MM.1S (cell line): ENCODE measurements at regions not wholly inside any gene's neighbourhood (a gene's known extent, or its start where the extent isn't known, plus 50 kb on each side); places are given as distances from the start of the nearest gene placed in this dataset.

Experiments used
- DNase-seq: peaks from one replicate; pipeline ENCODE4 v3.0.0-alpha.2; 2015
- H2AFZ ChIP-seq: fragments of 300-600 bp; sonication (generic); 2 replicates; pipeline ENCODE4 v1.6.0; 2016; ENCODE audit warnings: antibody characterized with exemption, low read length
- H3F3A ChIP-seq: fragments of 300-600 bp; sonication (generic); 2 replicates; pipeline ENCODE4 v1.6.1; 2016; ENCODE audit warnings: mild to moderate bottlenecking, antibody characterized with exemption, low read length, moderate library complexity, mixed read lengths; ENCODE audit not compliant: insufficient read depth
- H3K27ac ChIP-seq: fragments of 300-600 bp; sonication (generic); 2 replicates; pipeline ENCODE4 v1.5.1; 2016; ENCODE audit warnings: mild to moderate bottlenecking, low read length
- H3K27me3 ChIP-seq: fragments of 300-600 bp; sonication (generic); replicated peaks from 2 replicates; pipeline ENCODE4 v1.6.0; 2016; ENCODE audit warnings: low read length; ENCODE audit not compliant: insufficient read depth
- H3K36me3 ChIP-seq: fragments of 300-600 bp; sonication (generic); replicated peaks from 2 replicates; pipeline ENCODE4 v1.6.1; 2016; ENCODE audit warnings: mild to moderate bottlenecking, low read length, mixed read lengths; ENCODE audit not compliant: insufficient read depth
- H3K4me1 ChIP-seq: fragments of 300-600 bp; sonication (generic); 2 replicates; pipeline ENCODE4 v1.6.1; 2016; ENCODE audit warnings: low read length, mixed read lengths
- H3K4me2 ChIP-seq: fragments of 300-600 bp; sonication (generic); 2 replicates; pipeline ENCODE4 v1.6.0; 2016; ENCODE audit warnings: low read depth, low read length
- H3K4me3 ChIP-seq: fragments of 300-600 bp; sonication (generic); 2 replicates; pipeline ENCODE4 v1.5.1; 2016; ENCODE audit warnings: low read length, mixed read lengths
- H3K79me2 ChIP-seq: fragments of 300-600 bp; sonication (generic); 2 replicates; pipeline ENCODE4 v1.6.1; 2016; ENCODE audit warnings: mixed run types, low read length, mixed read lengths
- H3K9ac ChIP-seq: fragments of 300-600 bp; sonication (generic); 2 replicates; pipeline ENCODE4 v1.6.1; 2016; ENCODE audit warnings: low read length, mixed read lengths
- H3K9me2 ChIP-seq: fragments of 300-600 bp; sonication (generic); replicated peaks from 2 replicates; pipeline ENCODE4 v1.6.1; 2016; ENCODE audit warnings: mild to moderate bottlenecking, low read length, mixed read lengths; ENCODE audit not compliant: insufficient read depth
- H3K9me3 ChIP-seq: fragments of 300-600 bp; sonication (generic); replicated peaks from 2 replicates; pipeline ENCODE4 v1.6.1; 2016; ENCODE audit warnings: mild to moderate bottlenecking, low read length, mixed read lengths; ENCODE audit not compliant: insufficient read depth
- H4K20me1 ChIP-seq: fragments of 300-600 bp; sonication (generic); 2 replicates; pipeline ENCODE4 v1.6.1; 2016; ENCODE audit warnings: mild to moderate bottlenecking, low read length, moderate library complexity, mixed read lengths; ENCODE audit not compliant: insufficient read depth
- EZH2 ChIP-seq: fragments of 300-600 bp; sonication (generic); optimal IDR thresholded peaks from 2 replicates; pipeline ENCODE3; 2017; ENCODE audit warnings: low read depth, mild to moderate bottlenecking, antibody characterized with exemption, low read length, mixed read lengths
- EZH2phosphoT487 ChIP-seq: fragments of 300-600 bp; sonication (generic); IDR thresholded peaks from 2 replicates; pipeline ENCODE4 v1.6.1; 2018; ENCODE audit warnings: antibody characterized with exemption, low read length
- TF ChIP-seq, protein P1 (sequence below): fragments of 300-600 bp; sonication (generic); IDR thresholded peaks from 2 replicates; pipeline ENCODE4 v1.5.1; 2016; ENCODE audit warnings: antibody characterized with exemption, low read length, mixed read lengths

DNA sequence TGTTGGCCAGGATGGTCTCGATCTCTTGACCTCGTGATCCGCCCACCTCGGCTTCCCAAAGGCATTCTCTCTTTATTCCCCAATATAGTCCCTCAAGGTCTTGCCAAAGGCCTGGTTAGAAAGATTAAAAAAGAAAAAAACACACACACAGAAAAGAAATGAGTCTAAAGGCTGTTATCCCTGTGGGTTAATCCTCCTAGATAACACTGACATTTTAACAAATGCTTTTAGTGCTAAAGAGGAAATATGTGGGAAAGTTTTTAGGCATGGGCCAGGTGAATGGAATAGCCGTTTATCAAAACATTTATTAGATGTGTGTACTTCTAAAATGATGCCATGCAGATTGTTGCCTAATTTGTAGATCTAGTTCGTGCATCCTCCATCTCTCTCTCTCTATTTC is 261.6 kb upstream of the FN1 start:
- Histone ChIP-seq H3K4me3 (no peak overlapping the region), H3K4me2 (no peak overlapping the region), H3K27me3 (no peaks in the 10 kb centered on the region), H2AFZ (no peak overlapping the region), H3K9me3 (no peaks in the 10 kb centered on the region), H3K4me1 (peaks cover 4% of the 10 kb centered on the region; the same call in 1 of the 2 replicates), H3K9ac (no peak overlapping the region), H4K20me1 (no peaks in the 10 kb centered on the region), H3K36me3 (no peaks in the 10 kb centered on the region), H3F3A (no peaks in the 10 kb centered on the region), H3K27ac (no peak overlapping the region), H3K79me2 (no peaks in the 10 kb centered on the region), H3K9me2 (no peaks in the 10 kb centered on the region)
- no peak for DNase-seq
- TF ChIP-seq EZH2phosphoT487 (no peak), EZH2 (no peak)
- TF ChIP-seq, protein P1, sequence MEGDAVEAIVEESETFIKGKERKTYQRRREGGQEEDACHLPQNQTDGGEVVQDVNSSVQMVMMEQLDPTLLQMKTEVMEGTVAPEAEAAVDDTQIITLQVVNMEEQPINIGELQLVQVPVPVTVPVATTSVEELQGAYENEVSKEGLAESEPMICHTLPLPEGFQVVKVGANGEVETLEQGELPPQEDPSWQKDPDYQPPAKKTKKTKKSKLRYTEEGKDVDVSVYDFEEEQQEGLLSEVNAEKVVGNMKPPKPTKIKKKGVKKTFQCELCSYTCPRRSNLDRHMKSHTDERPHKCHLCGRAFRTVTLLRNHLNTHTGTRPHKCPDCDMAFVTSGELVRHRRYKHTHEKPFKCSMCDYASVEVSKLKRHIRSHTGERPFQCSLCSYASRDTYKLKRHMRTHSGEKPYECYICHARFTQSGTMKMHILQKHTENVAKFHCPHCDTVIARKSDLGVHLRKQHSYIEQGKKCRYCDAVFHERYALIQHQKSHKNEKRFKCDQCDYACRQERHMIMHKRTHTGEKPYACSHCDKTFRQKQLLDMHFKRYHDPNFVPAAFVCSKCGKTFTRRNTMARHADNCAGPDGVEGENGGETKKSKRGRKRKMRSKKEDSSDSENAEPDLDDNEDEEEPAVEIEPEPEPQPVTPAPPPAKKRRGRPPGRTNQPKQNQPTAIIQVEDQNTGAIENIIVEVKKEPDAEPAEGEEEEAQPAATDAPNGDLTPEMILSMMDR: no peak

DNA sequence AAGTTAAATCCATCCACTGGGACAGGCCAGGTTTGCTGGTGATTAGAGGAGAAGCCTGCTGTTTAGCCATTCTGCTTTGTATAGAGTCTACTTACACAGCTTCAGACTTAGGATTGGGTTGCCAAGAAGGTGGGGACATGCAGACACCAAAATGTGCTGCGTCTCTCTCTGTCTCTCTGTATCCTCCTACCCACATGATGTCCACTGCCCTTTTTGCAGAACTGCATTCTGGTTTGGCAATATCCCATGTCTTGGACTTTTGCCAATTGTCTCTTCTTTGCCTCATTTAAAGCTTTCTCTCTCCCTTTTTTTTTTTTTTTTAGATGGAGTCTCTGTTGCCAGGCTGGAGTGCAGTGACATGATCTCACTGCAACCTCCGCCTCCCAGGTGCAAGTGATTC is 261.1 kb upstream of the FN1 start:
- Histone ChIP-seq H3K36me3 (no peaks in the 10 kb centered on the region), H3F3A (no peaks in the 10 kb centered on the region), H3K4me3 (no peak overlapping the region), H3K79me2 (no peaks in the 10 kb centered on the region), H3K4me2 (no peak overlapping the region), H3K4me1 (peaks cover 4% of the 10 kb centered on the region; the same call in 1 of the 2 replicates), H3K9ac (no peak overlapping the region), H2AFZ (no peak overlapping the region), H4K20me1 (no peaks in the 10 kb centered on the region), H3K9me2 (no peaks in the 10 kb centered on the region), H3K27ac (no peak overlapping the region), H3K27me3 (no peaks in the 10 kb centered on the region), H3K9me3 (no peaks in the 10 kb centered on the region)
- no peak for TF ChIP-seq EZH2phosphoT487
- TF ChIP-seq, protein P1: no peak
- TF ChIP-seq EZH2: no peak
- no peak for DNase-seq

DNA sequence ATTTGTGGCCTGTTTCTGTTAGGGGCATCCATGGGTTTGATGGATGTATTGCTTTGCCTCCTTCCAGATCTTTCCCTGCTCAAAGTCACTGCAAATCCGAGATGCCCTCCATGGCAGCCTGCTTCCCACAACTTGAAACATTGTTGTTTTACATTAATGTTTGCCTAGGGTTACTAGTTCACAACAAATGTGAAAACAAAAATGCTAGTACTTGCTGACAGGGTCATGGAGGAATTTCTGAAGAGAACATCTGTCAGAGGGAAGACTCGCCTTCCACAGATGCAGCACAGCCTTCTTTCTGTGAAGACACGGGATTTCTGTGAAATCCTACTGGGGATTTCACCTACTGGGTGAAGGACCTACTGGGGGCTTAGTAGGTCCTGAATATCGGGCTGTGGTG is 260.0 kb upstream of the FN1 start:
- H2AFZ ChIP-seq: no peak overlapping the region
- no peak overlapping the region for H3K4me3 ChIP-seq
- H3K79me2 ChIP-seq: no peaks in the 10 kb centered on the region
- H3K27me3 ChIP-seq: no peaks in the 10 kb centered on the region
- H3K9ac ChIP-seq: no peak overlapping the region
- peaks cover 4% of the 10 kb centered on the region; the same call in 1 of the 2 replicates for H3K4me1 ChIP-seq
- H3K4me2 ChIP-seq: no peak overlapping the region
- H3K9me2 ChIP-seq: no peaks in the 10 kb centered on the region
- H3K27ac ChIP-seq: no peak overlapping the region
- DNase-seq: no peak
- no peaks in the 10 kb centered on the region for H3K9me3 ChIP-seq
- no peaks in the 10 kb centered on the region for H3F3A ChIP-seq
- H4K20me1 ChIP-seq: no peaks in the 10 kb centered on the region
- no peak for TF ChIP-seq EZH2phosphoT487
- H3K36me3 ChIP-seq: no peaks in the 10 kb centered on the region

DNA sequence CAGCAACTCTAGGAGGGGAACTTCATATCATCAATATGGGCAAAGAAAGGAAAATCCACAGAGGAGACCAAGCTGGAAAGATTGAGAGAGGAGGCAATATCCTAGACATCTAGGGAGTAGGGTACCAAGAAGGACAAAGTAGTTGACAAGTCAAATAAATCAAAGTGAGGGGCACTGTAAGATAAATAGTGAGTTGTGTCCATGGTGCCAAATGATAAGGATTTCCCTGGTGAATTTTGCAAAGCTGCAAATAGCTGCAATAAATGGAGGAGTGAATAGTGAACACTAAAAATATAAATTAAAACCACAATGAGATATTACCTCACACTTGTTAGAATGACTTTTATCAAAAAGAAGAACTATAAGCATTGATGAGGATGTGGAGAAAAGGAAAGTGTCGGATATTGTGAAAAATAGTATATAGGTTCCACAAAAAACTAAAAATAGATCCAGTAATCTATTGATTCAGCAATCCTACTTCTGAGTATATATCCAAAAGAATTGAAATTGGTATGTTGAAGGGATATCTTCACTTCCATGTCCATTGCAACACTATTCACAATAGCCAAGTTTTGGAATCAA is 258.2 kb upstream of the FN1 start:
- no peaks in the 10 kb centered on the region for H3K79me2 ChIP-seq
- H3K27me3 ChIP-seq: no peaks in the 10 kb centered on the region
- H3K27ac ChIP-seq: no peak overlapping the region
- no peaks in the 10 kb centered on the region for H4K20me1 ChIP-seq
- H3K4me1 ChIP-seq: peaks cover 4% of the 10 kb centered on the region; the same call in 1 of the 2 replicates
- no peak overlapping the region for H2AFZ ChIP-seq
- H3K4me2 ChIP-seq: no peak overlapping the region
- H3K9me2 ChIP-seq: no peaks in the 10 kb centered on the region
- TF ChIP-seq, protein P1: no peak
- TF ChIP-seq EZH2phosphoT487 (no peak), EZH2 (no peak)
- H3K36me3 ChIP-seq: no peaks in the 10 kb centered on the region
- no peak overlapping the region for H3K9ac ChIP-seq
- H3F3A ChIP-seq: no peaks in the 10 kb centered on the region
- DNase-seq: no peak
- H3K9me3 ChIP-seq: no peaks in the 10 kb centered on the region
- H3K4me3 ChIP-seq: no peak overlapping the region
